SW480 (cell line): ENCODE measurements at regions not wholly inside any gene's neighbourhood (a gene's known extent, or its start where the extent isn't known, plus 50 kb on each side); places are given as distances from the start of the nearest gene placed in this dataset.

Experiments
- DNase-seq: peaks from one replicate; pipeline ENCODE4 v3.0.0-alpha.2; 2016; ENCODE audit warnings: low spot score

DNA sequence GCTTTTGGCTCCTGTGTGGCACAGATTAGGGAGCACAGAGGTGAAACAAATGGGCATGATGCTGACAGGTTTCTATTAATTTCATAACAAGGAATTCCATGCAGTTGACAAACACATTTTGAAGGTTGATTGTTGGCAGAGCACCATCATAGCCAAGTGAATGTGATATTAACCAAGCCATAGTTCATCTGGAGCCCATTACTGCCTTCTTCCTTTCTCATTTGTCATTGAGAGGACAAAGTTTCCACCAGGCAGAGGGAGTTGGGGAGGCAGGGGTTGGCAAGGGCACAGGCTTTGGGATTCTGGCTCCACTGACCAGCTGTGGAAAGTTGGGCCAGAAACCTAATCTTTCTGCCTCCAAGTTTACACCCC lies 325.2 kb downstream of the MFSD1 start:
- DNase-seq: no peak

- peak; percentile 6 for DNase-seq
These were observed 326.8 kb downstream of the MFSD1 start for GRCh38 chr3:159128628-159129027.

DNA sequence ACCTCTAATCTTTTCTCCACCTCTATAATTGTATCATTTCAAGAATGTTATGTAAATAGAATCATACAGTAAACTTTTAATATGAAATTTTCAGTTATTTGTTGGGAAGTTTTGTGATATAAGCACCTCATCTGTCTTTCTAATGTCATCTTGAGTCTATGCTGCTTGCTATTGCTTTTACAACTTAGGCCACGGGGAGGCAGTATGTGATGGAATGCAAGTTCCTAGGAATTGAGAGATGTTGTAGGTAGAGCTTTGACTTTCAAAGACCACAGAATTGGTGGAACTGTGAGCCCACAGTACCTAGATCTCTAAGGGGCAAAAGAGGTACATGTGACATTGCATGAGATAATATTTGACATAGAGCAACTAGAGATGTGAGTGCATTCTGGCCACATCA lies 328.3 kb downstream of the MFSD1 start:
- DNase-seq: no peak

- no peak for DNase-seq
These were observed 329.5 kb downstream of the MFSD1 start for GRCh38 chr3:159131376-159131775.

- no peak for DNase-seq
These were observed 336.1 kb downstream of the MFSD1 start for GRCh38 chr3:159137949-159138348.

GRCh38 chr3:159139326-159139725 lies 337.5 kb downstream of the MFSD1 start:
- no peak for DNase-seq

GRCh38 chr3:159144472-159144871 lies 342.6 kb downstream of the MFSD1 start:
- DNase-seq: no peak

GRCh38 chr3:159144891-159145290 lies 343.0 kb downstream of the MFSD1 start:
- no peak for DNase-seq

DNA sequence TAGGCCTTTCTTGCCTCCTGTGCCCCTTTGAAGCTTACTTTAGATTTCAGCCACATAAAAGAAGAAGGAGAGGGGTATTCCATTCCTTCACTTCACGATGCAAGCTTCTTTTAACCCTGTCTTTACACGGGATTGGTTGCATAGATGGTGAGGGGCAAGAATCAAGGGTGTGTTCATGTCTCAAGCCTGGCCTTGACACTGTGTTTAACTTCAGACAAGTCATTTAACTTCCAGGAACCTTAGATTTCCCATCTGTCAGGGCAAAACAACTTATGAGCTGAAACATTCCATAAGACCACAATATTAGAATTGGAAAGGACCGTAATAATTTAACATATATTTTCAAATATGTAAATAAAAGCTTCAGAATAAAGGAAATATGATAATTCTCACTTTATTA lies 344.5 kb downstream of the MFSD1 start:
- no peak for DNase-seq

DNA sequence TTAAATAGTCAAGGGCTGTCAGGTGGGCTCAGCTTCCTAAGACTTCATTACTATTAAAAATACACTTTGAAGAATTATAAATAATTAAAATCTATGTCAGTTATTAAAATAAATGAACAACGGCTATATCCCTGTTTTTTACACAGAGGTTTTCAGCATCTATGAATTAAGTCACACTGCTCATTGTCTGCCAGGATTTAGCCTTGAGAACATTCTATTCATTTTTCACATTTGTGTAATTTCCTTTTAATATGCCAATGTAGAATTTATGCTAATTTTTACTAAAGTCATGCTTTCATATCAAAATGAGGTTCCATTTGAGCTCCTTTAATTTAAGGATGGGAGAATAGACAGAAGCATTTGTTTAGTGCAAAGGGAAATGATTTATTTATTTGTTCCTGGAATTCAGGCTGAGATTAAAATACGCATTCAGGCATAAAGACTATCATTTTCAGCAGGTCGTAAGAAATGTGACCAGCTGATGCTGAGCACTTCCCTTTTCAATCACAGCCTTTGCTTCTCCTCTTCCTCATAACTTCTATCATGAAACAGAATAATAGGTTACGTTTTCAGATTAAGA lies 345.1 kb downstream of the MFSD1 start:
- DNase-seq: no peak

GRCh38 chr3:159147813-159148212 lies 346.0 kb downstream of the MFSD1 start:
- no peak for DNase-seq

DNA sequence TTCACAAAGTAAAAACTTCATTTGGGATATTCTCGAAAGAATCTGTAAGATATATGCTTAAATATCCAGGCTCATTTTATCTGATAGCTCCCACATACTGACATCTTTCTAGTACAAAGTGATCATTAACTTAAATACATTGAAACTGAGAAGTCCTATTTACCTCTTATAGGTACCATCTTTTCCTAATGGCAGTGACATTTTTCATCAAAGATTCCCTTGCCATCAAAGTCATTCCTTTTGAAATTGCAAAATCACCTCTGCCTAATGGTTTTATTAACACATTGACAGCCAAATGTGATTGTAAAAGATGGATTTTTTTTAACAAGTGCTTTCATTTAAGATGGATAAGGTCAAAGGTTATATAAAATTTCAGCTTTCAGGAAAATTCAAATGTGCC lies 346.6 kb downstream of the MFSD1 start:
- DNase-seq: no peak

GRCh38 chr3:159149131-159149530 lies 347.3 kb downstream of the MFSD1 start:
- no peak for DNase-seq

DNA sequence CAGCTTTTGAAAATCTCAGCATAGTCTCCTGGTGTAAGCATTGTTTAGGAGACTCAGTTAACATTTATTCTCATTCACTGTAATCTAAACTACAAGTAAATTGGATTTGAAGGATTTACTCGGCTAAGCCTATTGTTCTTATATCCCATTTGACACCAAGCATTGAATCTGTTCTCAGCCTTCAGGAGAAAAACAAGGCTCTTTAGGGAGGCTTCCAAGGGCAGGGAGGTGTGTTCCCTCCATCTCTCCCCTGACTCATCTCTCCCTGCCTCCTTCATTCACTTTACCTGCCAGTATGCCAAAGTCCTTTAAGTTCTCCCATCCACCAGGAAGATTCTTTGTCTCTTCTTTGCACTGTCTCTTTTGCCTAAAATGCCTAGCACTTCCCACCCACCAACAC lies 347.8 kb downstream of the MFSD1 start:
- no peak for DNase-seq

DNA sequence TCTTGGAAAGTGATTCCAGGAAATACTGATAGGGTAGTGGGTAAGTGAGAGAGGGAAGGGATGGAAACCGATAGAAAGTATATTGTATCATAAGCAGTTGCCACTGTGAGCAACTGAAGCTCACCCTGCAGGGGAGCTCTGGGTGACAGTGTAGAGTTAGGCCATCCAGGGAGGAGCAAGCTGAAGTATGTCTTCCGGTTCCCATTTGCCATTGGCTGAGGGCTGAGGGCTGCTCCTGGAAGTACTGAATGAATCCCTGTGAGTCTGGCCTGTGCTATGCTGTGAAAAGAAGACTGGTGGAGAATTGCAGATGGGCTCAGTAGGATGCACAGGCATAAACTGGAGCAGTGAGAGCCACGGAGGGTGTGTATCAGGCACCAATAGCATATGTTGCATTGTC lies 348.3 kb downstream of the MFSD1 start:
- no peak for DNase-seq

DNA sequence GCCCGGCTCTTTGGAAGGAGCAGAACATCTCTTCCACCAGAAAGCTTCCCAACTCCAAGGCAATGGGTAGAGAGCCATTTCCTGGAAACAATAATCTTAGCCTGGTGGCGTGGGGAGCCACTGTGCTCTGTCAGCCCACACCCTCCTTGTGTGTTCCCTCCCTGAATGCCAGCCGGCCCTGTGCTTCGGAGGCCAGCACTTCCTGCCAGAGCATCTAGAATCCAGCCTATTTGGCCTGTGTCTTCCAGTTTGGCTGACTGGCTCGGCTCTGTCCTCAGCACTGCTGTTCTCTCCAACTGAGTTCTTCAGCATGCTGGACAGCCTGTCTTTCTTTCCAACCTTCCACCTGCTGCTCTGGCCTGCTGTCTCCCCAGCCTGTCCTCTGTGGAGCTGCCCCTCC lies 349.3 kb downstream of the MFSD1 start:
- DNase-seq: no peak

DNA sequence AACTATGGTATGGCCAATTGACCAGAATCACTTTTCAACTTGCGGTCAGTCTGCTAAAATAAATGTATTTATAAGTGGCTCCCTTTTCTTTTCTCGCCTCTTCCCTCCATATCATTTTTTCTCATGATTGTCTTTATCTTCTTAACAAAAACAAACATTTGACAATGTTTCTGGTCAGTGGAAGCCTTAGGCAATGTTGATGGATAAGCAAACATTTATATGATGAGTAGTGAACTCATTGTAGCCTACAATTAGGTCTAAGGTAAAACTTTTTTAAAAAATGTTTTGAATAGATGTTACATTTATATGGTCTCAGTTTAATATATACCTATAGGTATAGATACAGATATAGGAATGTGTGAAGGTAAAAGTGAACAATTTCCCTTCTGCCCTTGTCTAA lies 355.4 kb downstream of the MFSD1 start:
- DNase-seq: no peak

DNA sequence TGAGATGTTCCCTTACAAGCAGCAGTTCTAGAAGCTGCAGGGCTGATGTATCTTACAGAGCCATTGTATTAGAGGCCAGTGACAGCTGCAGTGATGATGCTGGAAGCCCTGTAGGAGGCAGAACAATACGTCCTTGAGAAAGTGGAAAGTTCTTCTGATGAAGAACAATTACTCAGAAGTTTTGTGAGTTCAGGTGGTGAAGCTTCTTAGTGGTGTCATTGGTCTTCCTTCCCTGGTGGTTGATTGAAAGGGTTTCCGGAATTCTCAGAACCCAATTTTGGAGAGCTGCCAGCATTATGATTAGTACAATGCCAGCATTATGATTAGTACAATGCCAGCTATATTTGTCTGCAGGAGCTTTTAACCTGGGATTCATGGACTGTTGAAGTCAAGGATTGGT lies 356.4 kb downstream of the MFSD1 start:
- peak; percentile 39 for DNase-seq

GRCh38 chr3:159158801-159159200 lies 356.9 kb downstream of the MFSD1 start:
- no peak for DNase-seq

- no peak for DNase-seq
These were observed 357.7 kb downstream of the MFSD1 start for GRCh38 chr3:159159546-159159945.

GRCh38 chr3:159163656-159164055 lies 361.8 kb downstream of the MFSD1 start:
- no peak for DNase-seq

- DNase-seq: no peak
These were observed 364.1 kb downstream of the MFSD1 start for GRCh38 chr3:159165961-159166360.

GRCh38 chr3:159166899-159167586 lies 365.2 kb downstream of the MFSD1 start:
- no peak for DNase-seq

DNA sequence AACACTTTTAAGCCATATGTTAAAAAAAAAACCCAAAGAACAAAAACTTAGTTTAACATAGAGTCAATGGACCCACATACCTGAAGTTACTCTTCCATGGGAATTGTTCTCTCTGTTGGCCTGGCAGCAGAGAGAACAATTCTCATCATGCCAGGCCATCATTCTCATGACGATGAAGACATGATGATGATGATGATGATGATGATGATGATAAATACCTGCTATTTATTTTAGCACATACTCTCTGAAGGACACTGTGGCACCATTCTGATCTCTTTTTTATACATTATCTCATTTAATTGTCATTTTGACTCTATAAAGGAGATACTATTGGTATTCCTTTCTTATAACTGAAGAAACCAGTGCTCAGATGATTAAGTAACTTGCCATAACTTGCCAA lies 366.9 kb downstream of the MFSD1 start:
- DNase-seq: no peak
